ENCODE measurements at regions not wholly inside any gene's neighbourhood (a gene's known extent, or its start where the extent isn't known, plus 50 kb on each side); places are given as distances from the start of the nearest gene placed in this dataset.

GRCh38 chr2:198809976-198810375 is 647.8 kb downstream of the SATB2 start:
- no peak for DNase-seq
- ATAC-seq: no peak
- no peaks in the 10 kb centered on the region for H3K27me3 ChIP-seq
- no peak overlapping the region for H3K4me3 ChIP-seq
- TF ChIP-seq CTCF (IDR thresholded peaks at IDR 0.05 in 4 of 5, conservative IDR thresholded peaks at IDR 0.05 in 1 of 5) (no peak), POLR2A (IDR thresholded peaks at IDR 0.05) (no peak)
- in situ Hi-C loops (cut with MboI; ENCODE audit: low sequenced_read_pairs in 4 of 4) (no loop called here), intact Hi-C loops (cut with DNase I; ENCODE audit: low total_unique reads) (no loop called here)
- H3K27ac ChIP-seq: no peak overlapping the region
- H3K4me1 ChIP-seq: no peaks in the 10 kb centered on the region
- H3K9me3 ChIP-seq: no peaks in the 10 kb centered on the region
- H3K36me3 ChIP-seq: no peaks in the 10 kb centered on the region

GRCh38 chr2:198807131-198807530 is 650.6 kb downstream of the SATB2 start:
- Histone ChIP-seq H3K4me1 (no peaks in the 10 kb centered on the region), H3K27ac (no peak overlapping the region), H3K36me3 (no peaks in the 10 kb centered on the region), H3K27me3 (no peaks in the 10 kb centered on the region), H3K9me3 (no peaks in the 10 kb centered on the region), H3K4me3 (no peak overlapping the region)
- in situ Hi-C loops (cut with MboI; ENCODE audit: low sequenced_read_pairs in 4 of 4) (no loop called here), intact Hi-C loops (cut with DNase I; ENCODE audit: low total_unique reads) (no loop called here)
- ATAC-seq: no peak
- no peak for TF ChIP-seq CTCF (IDR thresholded peaks at IDR 0.05 in 4 of 5, conservative IDR thresholded peaks at IDR 0.05 in 1 of 5)
- TF ChIP-seq POLR2A (IDR thresholded peaks at IDR 0.05): no peak
- no peak for DNase-seq

- no peak for ATAC-seq
- no peak for TF ChIP-seq CTCF (IDR thresholded peaks at IDR 0.05 in 4 of 5, conservative IDR thresholded peaks at IDR 0.05 in 1 of 5)
- TF ChIP-seq POLR2A (IDR thresholded peaks at IDR 0.05): no peak
- Histone ChIP-seq H3K4me3 (no peak overlapping the region), H3K9me3 (no peaks in the 10 kb centered on the region), H3K4me1 (no peaks in the 10 kb centered on the region), H3K36me3 (no peaks in the 10 kb centered on the region), H3K27ac (no peak overlapping the region), H3K27me3 (no peaks in the 10 kb centered on the region)
- DNase-seq: no peak
- in situ Hi-C loops (cut with MboI; ENCODE audit: low sequenced_read_pairs in 4 of 4): no loop called here
- intact Hi-C loops (cut with DNase I; ENCODE audit: low total_unique reads): no loop called here
These were observed 662.3 kb downstream of the SATB2 start for GRCh38 chr2:198795419-198795818.

GRCh38 chr2:198791623-198792022 is 666.1 kb downstream of the SATB2 start:
- H3K27me3 ChIP-seq: no peaks in the 10 kb centered on the region
- no peak for TF ChIP-seq POLR2A (IDR thresholded peaks at IDR 0.05)
- TF ChIP-seq CTCF (IDR thresholded peaks at IDR 0.05 in 4 of 5, conservative IDR thresholded peaks at IDR 0.05 in 1 of 5): no peak
- H3K9me3 ChIP-seq: no peaks in the 10 kb centered on the region
- no peak overlapping the region for H3K4me3 ChIP-seq
- no peaks in the 10 kb centered on the region for H3K36me3 ChIP-seq
- intact Hi-C loops (cut with DNase I; ENCODE audit: low total_unique reads) (no loop called here), in situ Hi-C loops (cut with MboI; ENCODE audit: low sequenced_read_pairs in 4 of 4) (no loop called here)
- no peaks in the 10 kb centered on the region for H3K4me1 ChIP-seq
- DNase-seq (no peak), ATAC-seq (no peak)
- no peak overlapping the region for H3K27ac ChIP-seq

GRCh38 chr2:198788676-198789075 is 669.1 kb downstream of the SATB2 start:
- intact Hi-C loops (cut with DNase I; ENCODE audit: low total_unique reads) (no loop called here), in situ Hi-C loops (cut with MboI; ENCODE audit: low sequenced_read_pairs in 4 of 4) (no loop called here)
- TF ChIP-seq CTCF (IDR thresholded peaks at IDR 0.05 in 4 of 5, conservative IDR thresholded peaks at IDR 0.05 in 1 of 5): no peak
- no peak for TF ChIP-seq POLR2A (IDR thresholded peaks at IDR 0.05)
- H3K4me1 ChIP-seq: no peaks in the 10 kb centered on the region
- no peaks in the 10 kb centered on the region for H3K9me3 ChIP-seq
- H3K27me3 ChIP-seq: no peaks in the 10 kb centered on the region
- ATAC-seq: no peak
- no peak overlapping the region for H3K27ac ChIP-seq
- DNase-seq: no peak
- no peaks in the 10 kb centered on the region for H3K36me3 ChIP-seq
- H3K4me3 ChIP-seq: no peak overlapping the region

Data from gastrocnemius medialis (tissue), 4 donors.